ENCODE measurements at regions not wholly inside any gene's neighbourhood (a gene's known extent, or its start where the extent isn't known, plus 50 kb on each side); places are given as distances from the start of the nearest gene placed in this dataset.
"Not testable (repeated sequence)": the region's sequence is repeated elsewhere in the genome, so short reads cannot be mapped to it uniquely, and the experiment has no call there.

- not testable (repeated sequence) for DNase-seq (ENCODE audit: low read depth in 3 of 3)
Measured at GRCh38 chr10:90119631-90120280, 418.4 kb downstream of the KIF20B start.

GRCh38 chr10:90125456-90126255 is 424.3 kb downstream of the KIF20B start:
- DNase-seq (ENCODE audit: low read depth in 3 of 3), result no peak

GRCh38 chr10:90126256-90126595 is 424.8 kb downstream of the KIF20B start:
- no peak for DNase-seq (ENCODE audit: low read depth in 3 of 3)

GRCh38 chr10:90130321-90131086 is 429.1 kb downstream of the KIF20B start:
- DNase-seq (ENCODE audit: low read depth in 3 of 3), result no peak

- DNase-seq (ENCODE audit: low read depth in 3 of 3), result no peak
Measured at GRCh38 chr10:90133606-90134005, 432.2 kb downstream of the KIF20B start.

- no peak for DNase-seq (ENCODE audit: low read depth in 3 of 3)
Measured at GRCh38 chr10:90136731-90137316, 435.4 kb downstream of the KIF20B start.

GRCh38 chr10:90138844-90139243 is 437.5 kb downstream of the KIF20B start:
- DNase-seq (ENCODE audit: low read depth in 3 of 3), result no peak

- no peak for DNase-seq (ENCODE audit: low read depth in 3 of 3)
Measured at GRCh38 chr10:90141791-90142190, 440.4 kb downstream of the KIF20B start.

- DNase-seq (ENCODE audit: low read depth in 3 of 3), result no peak
Measured at GRCh38 chr10:90143937-90144336, 442.5 kb downstream of the KIF20B start.

- DNase-seq (ENCODE audit: low read depth in 3 of 3), result no peak
Measured at GRCh38 chr10:90148116-90148855, 446.9 kb downstream of the KIF20B start.

GRCh38 chr10:90149563-90149962 is 448.2 kb downstream of the KIF20B start:
- no peak for DNase-seq (ENCODE audit: low read depth in 3 of 3)

GRCh38 chr10:90162271-90162853 is 461.0 kb downstream of the KIF20B start:
- no peak for DNase-seq (ENCODE audit: low read depth in 3 of 3)

GRCh38 chr10:90167174-90168064 is 466.0 kb downstream of the KIF20B start:
- DNase-seq (ENCODE audit: low read depth in 3 of 3), result no peak

- no peak for DNase-seq (ENCODE audit: low read depth in 3 of 3)
Measured at GRCh38 chr10:90168244-90168643, 466.9 kb downstream of the KIF20B start.

- peak in 1 of 3 donors; percentile 3 for DNase-seq (ENCODE audit: low read depth in 3 of 3)
Measured at GRCh38 chr10:90171014-90171722, 469.8 kb downstream of the KIF20B start.

- DNase-seq (ENCODE audit: low read depth in 3 of 3), result no peak
Measured at GRCh38 chr10:90174531-90174930, 473.1 kb downstream of the KIF20B start.

- DNase-seq (ENCODE audit: low read depth in 3 of 3), result no peak
Measured at GRCh38 chr10:90175161-90175681, 473.8 kb downstream of the KIF20B start.

GRCh38 chr10:90179696-90180407 is 478.5 kb downstream of the KIF20B start:
- DNase-seq (ENCODE audit: low read depth in 3 of 3), result no peak

Data from stimulated activated CD4-positive, alpha-beta T cell treated with anti-CD3 and anti-CD28 coated beads, TNF-alpha, amount 100 ng/mL, for 48 hours (primary cell).